Testis (tissue), 2 donors: ENCODE measurements at regions not wholly inside any gene's neighbourhood (a gene's known extent, or its start where the extent isn't known, plus 50 kb on each side); places are given as distances from the start of the nearest gene placed in this dataset.

Source experiments
- DNase-seq: peaks from one replicate; pipeline ENCODE4 v3.0.0-alpha.2; 2019
- H3K27ac ChIP-seq, 2 donors: fragments of 200-600 bp; sonication (generic); one replicate each; pipeline ENCODE4 v1.5.1; 2019
- H3K27me3 ChIP-seq: fragments of 200-600 bp; sonication (generic); one replicate; pipeline ENCODE4 v1.5.1; 2019
- H3K36me3 ChIP-seq: fragments of 200-600 bp; sonication (generic); one replicate; pipeline ENCODE4 v1.5.1; 2017; ENCODE audit warnings: low read depth; ENCODE audit errors: missing control alignments
- H3K4me1 ChIP-seq: fragments of 200-600 bp; sonication (generic); one replicate; pipeline ENCODE4 v1.5.1; 2019
- H3K4me3 ChIP-seq, 2 donors: fragments of 200-600 bp; sonication (generic); one replicate each; pipeline ENCODE4 v1.5.1; 2017 to 2019
- H3K9me3 ChIP-seq: fragments of 200-600 bp; sonication (generic); one replicate; pipeline ENCODE4 v1.5.1; 2017
- POLR2A ChIP-seq: fragments of 450-650 bp; IDR thresholded peaks from one replicate; pipeline ENCODE4 v1.6.1; 2017; ENCODE audit warnings: antibody characterized with exemption, mild to moderate bottlenecking, moderate library complexity
- WGBS, 2 donors: methylation state at CpG; one replicate each; pipeline ENCODE4 v1.1.5; 2018; 5-methylcytosine and 5-hydroxymethylcytosine counted together
- intact Hi-C: fragments of 100-400 bp; cut with DNase I; formaldehyde crosslinking; loops from one replicate; pipeline ENCODE4 v1.15.1; 2023; ENCODE audit warnings: low total_unique reads
- TF ChIP-seq, protein P1 (sequence below), 3 experiments: fragments of 450-650 bp in 2 of 3; fragments of 200-600 bp in 1 of 3; sonication (generic) in 1 of 3; IDR thresholded peaks; one replicate each; pipeline ENCODE4 v1.5.1; 2016 to 2019; ENCODE audit warnings: antibody characterized with exemption in 3 of 3, mild to moderate bottlenecking in 2 of 3, moderate library complexity in 1 of 3

DNA sequence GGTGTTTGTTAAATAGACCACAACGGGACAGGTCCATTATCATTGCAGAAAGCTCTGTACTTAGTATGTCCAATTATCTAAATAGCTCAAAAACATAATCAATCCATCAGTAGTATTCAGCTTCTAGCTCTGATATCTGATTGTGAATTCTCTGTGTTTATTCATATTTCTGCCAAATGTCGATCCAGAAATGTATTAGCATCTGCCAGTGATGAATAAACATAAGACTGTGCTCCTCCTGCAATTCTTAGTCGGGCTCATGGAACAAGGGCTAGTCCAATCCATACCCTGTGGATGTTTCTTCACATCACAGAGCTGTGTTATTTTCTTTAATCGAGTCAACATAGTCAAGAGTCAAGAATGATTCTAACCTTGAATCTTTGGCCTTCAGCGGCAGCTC lies 1612.1 kb upstream of the WWC1 start:
- Histone ChIP-seq H3K4me1 (no peaks in the 10 kb centered on the region), H3K27ac (no peak overlapping the region), H3K27me3 (no peaks in the 10 kb centered on the region), H3K36me3 (no peaks in the 10 kb centered on the region), H3K9me3 (no peaks in the 10 kb centered on the region), H3K4me3 (no peak overlapping the region)
- intact Hi-C loops, result no loop called here
- WGBS, 2 donors, result 81 to 83% methylated on average over 5 of the region's 5 CpGs
- TF ChIP-seq POLR2A, result no peak
- TF ChIP-seq, protein P1, sequence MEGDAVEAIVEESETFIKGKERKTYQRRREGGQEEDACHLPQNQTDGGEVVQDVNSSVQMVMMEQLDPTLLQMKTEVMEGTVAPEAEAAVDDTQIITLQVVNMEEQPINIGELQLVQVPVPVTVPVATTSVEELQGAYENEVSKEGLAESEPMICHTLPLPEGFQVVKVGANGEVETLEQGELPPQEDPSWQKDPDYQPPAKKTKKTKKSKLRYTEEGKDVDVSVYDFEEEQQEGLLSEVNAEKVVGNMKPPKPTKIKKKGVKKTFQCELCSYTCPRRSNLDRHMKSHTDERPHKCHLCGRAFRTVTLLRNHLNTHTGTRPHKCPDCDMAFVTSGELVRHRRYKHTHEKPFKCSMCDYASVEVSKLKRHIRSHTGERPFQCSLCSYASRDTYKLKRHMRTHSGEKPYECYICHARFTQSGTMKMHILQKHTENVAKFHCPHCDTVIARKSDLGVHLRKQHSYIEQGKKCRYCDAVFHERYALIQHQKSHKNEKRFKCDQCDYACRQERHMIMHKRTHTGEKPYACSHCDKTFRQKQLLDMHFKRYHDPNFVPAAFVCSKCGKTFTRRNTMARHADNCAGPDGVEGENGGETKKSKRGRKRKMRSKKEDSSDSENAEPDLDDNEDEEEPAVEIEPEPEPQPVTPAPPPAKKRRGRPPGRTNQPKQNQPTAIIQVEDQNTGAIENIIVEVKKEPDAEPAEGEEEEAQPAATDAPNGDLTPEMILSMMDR (IDR thresholded peaks at IDR 0.05), result no peak
- no peak for DNase-seq

DNA sequence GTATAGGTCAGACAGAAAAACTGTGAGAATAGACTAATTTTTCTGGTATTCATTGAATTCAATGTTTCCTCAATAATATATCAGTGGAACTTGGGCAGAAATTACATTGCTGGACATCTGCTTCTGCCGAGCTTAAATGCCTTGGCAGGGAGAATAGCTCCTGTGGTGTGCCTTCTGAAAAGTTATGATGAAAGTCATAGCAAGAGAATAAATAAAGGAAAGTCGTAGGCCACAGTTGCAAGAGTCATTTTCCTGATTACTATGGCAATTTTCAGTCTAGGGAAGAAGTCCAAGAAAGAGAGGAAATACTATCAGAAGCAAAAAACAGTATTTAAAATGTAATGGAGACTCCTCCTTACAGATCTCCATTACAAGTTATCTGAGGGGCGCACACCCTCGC lies 1596.1 kb upstream of the WWC1 start:
- no peak overlapping the region for H3K4me3 ChIP-seq
- H3K36me3 ChIP-seq, result no peaks in the 10 kb centered on the region
- no peaks in the 10 kb centered on the region for H3K9me3 ChIP-seq
- no peak for DNase-seq
- WGBS, 2 donors, result 67 to 68% methylated on average over 4 of the region's 4 CpGs
- no peaks in the 10 kb centered on the region for H3K27me3 ChIP-seq
- no peak overlapping the region for H3K27ac ChIP-seq
- intact Hi-C loops, result no loop called here
- TF ChIP-seq POLR2A, result no peak
- TF ChIP-seq, protein P1 (IDR thresholded peaks at IDR 0.05), result no peak
- H3K4me1 ChIP-seq, result no peaks in the 10 kb centered on the region

DNA sequence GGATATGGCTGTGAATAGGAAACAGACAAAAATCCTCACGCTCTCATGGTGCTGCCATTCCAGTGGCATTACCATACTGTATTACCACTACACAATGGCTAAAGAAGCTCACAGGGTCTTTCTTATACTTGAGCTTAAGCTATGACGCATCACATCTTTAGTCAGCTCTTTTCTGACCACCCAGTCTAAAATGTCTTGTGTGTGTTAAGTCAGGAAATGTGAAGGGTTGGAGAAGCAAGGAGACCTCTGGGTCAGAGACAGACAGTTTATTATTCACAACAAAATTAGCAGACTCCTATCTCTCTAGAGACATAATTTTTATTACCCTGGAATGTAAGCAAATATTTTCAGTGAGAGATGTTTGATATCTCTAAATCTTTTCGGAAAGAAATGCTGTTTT lies 1583.2 kb upstream of the WWC1 start:
- WGBS, 2 donors, result 83 to 86% methylated on average over 3 of the region's 3 CpGs
- Histone ChIP-seq H3K27ac (no peak overlapping the region), H3K4me1 (no peaks in the 10 kb centered on the region), H3K9me3 (no peaks in the 10 kb centered on the region), H3K4me3 (no peak overlapping the region), H3K27me3 (no peaks in the 10 kb centered on the region), H3K36me3 (no peaks in the 10 kb centered on the region)
- no peak for TF ChIP-seq POLR2A
- TF ChIP-seq, protein P1 (IDR thresholded peaks at IDR 0.05), result no peak
- intact Hi-C loops, result no loop called here
- no peak for DNase-seq

DNA sequence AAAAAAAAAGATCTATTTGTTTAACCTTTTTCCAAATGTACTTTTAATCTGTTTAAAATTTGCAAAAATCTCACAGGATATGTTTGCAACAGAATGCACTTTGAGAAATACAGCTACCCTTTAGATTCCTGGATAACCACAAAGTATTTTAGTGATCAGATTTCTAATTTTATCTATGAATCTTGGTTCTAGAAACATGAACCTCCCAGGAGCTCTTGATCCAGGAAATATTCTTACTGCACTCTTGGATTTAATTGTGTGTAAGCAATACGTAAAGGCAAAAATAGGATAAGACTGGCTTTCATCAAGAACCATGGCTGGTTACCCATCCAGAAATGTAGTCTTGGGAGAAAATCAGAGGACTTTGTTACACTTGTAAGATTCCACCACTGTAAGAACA lies 1581.8 kb upstream of the WWC1 start:
- DNase-seq, result no peak
- Histone ChIP-seq H3K36me3 (no peaks in the 10 kb centered on the region), H3K4me1 (no peaks in the 10 kb centered on the region), H3K27ac (no peak overlapping the region), H3K9me3 (no peaks in the 10 kb centered on the region), H3K4me3 (no peak overlapping the region), H3K27me3 (no peaks in the 10 kb centered on the region)
- WGBS, 2 donors, result 51 to 88% methylated on average over 1 of the region's 1 CpG
- no peak for TF ChIP-seq POLR2A
- TF ChIP-seq, protein P1 (IDR thresholded peaks at IDR 0.05), result no peak
- intact Hi-C loops, result no loop called here

DNA sequence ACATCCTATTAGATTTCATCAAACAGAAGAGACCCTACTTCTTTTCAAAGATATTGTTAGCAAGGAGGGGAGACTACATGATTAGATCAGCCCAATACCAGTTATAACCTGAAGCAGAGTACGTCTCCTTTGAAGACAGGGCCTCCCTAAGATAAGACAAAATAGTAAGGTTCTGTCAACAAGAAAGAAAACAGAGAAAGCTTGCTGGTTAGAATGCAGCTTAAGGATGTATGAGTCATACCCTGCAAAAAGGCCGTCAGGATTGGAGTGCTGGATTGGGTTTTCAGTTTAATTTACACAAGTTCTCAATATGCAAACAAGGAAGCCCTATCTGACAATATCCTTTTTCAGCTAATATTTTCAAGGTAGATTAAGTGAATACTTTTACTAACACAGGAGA lies 1581.2 kb upstream of the WWC1 start:
- WGBS, 2 donors, result 61 to 78% methylated on average over 2 of the region's 2 CpGs
- no peak for DNase-seq
- TF ChIP-seq, protein P1 (IDR thresholded peaks at IDR 0.05), result no peak

More for the DNA sequence above, 1581.2 kb upstream of the WWC1 start:
- no peaks in the 10 kb centered on the region for H3K4me1 ChIP-seq
- no peaks in the 10 kb centered on the region for H3K9me3 ChIP-seq
- no peaks in the 10 kb centered on the region for H3K36me3 ChIP-seq
- no peaks in the 10 kb centered on the region for H3K27me3 ChIP-seq
- no peak overlapping the region for H3K27ac ChIP-seq
- H3K4me3 ChIP-seq, result no peak overlapping the region
- intact Hi-C loops, result no loop called here
